OCI-LY3 (cell line): ENCODE measurements at regions not wholly inside any gene's neighbourhood (a gene's known extent, or its start where the extent isn't known, plus 50 kb on each side); places are given as distances from the start of the nearest gene placed in this dataset.

Experiments used
- H2AFZ ChIP-seq: fragments of 200-600, 300-600 bp; shearing (Covaris generic); 2 replicates; pipeline ENCODE4 v1.6.0; 2014; ENCODE audit warnings: antibody characterized with exemption, low read depth, low read length
- H3K27ac ChIP-seq: fragments of 200-600, 300-600 bp; sonication (generic); 2 replicates; pipeline ENCODE4 v1.5.1; 2014; ENCODE audit warnings: mild to moderate bottlenecking, low read length, moderate library complexity, mixed read lengths
- H3K27me3 ChIP-seq: fragments of 200-600, 300-600 bp; sonication (generic); 2 replicates; pipeline ENCODE4 v1.6.1; 2014; ENCODE audit warnings: low read depth, low read length, mixed read lengths
- H3K36me3 ChIP-seq: fragments of 200-600, 300-600 bp; sonication (generic); replicated peaks from 2 replicates; pipeline ENCODE3; 2014; ENCODE audit warnings: low read depth, low read length, mixed read lengths
- H3K4me1 ChIP-seq: fragments of 300-600, 200-600 bp; sonication (generic); 2 replicates; pipeline ENCODE4 v1.6.1; 2014; ENCODE audit warnings: low read length, mixed read lengths
- H3K4me2 ChIP-seq: fragments of 200-600, 300-600 bp; sonication (generic); 2 replicates; pipeline ENCODE4 v1.6.1; 2014; ENCODE audit warnings: low read length, mixed read lengths
- H3K4me3 ChIP-seq: fragments of 300-600, 200-600 bp; sonication (generic); 2 replicates; pipeline ENCODE4 v1.5.1; 2014; ENCODE audit warnings: antibody characterized with exemption, mild to moderate bottlenecking, low read length, moderate library complexity
- H3K79me2 ChIP-seq: fragments of 300-600, 200-600 bp; shearing (Covaris generic); 2 replicates; pipeline ENCODE4 v1.6.1; 2014; ENCODE audit warnings: mild to moderate bottlenecking, low read length, mixed read lengths
- H3K9ac ChIP-seq: fragments of 300-600, 200-600 bp; shearing (Covaris generic); 2 replicates; pipeline ENCODE4 v1.6.0; 2014; ENCODE audit warnings: mild to moderate bottlenecking, low read length, moderate library complexity
- H3K9me3 ChIP-seq: fragments of 200-600, 300-600 bp; shearing (Covaris generic); 2 replicates; pipeline ENCODE4 v1.6.1; 2014; ENCODE audit warnings: low read length, mixed read lengths; ENCODE audit not compliant: insufficient read depth
- H4K20me1 ChIP-seq: fragments of 200-600, 300-600 bp; sonication (generic); 2 replicates; pipeline ENCODE4 v1.6.1; 2016; ENCODE audit warnings: low read length, mixed read lengths; ENCODE audit not compliant: insufficient read depth
- CTCF ChIP-seq: fragments of 200-600, 300-600 bp; sonication (generic); IDR thresholded peaks from 2 replicates; pipeline ENCODE4 v1.5.1; 2014; ENCODE audit warnings: antibody characterized with exemption, low read length, low read depth
- EZH2phosphoT487 ChIP-seq: fragments of 200-600 bp; shearing (Covaris generic); IDR thresholded peaks from 2 replicates; pipeline ENCODE4 v1.6.1; 2018; ENCODE audit warnings: antibody characterized with exemption, mixed run types, low read depth

- Histone ChIP-seq H4K20me1 (no peaks in the 10 kb centered on the region), H3K9ac (no peak overlapping the region), H3K27ac (no peak overlapping the region), H3K4me2 (no peak overlapping the region), H3K4me1 (no peaks in the 10 kb centered on the region), H3K9me3 (no peaks in the 10 kb centered on the region), H3K79me2 (no peaks in the 10 kb centered on the region), H3K27me3 (no peaks in the 10 kb centered on the region), H2AFZ (no peak overlapping the region), H3K4me3 (no peak overlapping the region), H3K36me3 (no peaks in the 10 kb centered on the region)
- TF ChIP-seq CTCF (no peak), EZH2phosphoT487 (no peak)
Observed at GRCh38 chr18:22606563-22607283, 189.0 kb upstream of the CTAGE1 start.

- H3K27ac ChIP-seq: no peak overlapping the region
- H3K36me3 ChIP-seq: no peaks in the 10 kb centered on the region
- no peaks in the 10 kb centered on the region for H4K20me1 ChIP-seq
- no peaks in the 10 kb centered on the region for H3K4me1 ChIP-seq
- H3K79me2 ChIP-seq: no peaks in the 10 kb centered on the region
- H3K9ac ChIP-seq: no peak overlapping the region
- H2AFZ ChIP-seq: no peak overlapping the region
- no peaks in the 10 kb centered on the region for H3K9me3 ChIP-seq
- TF ChIP-seq CTCF (no peak), EZH2phosphoT487 (no peak)
- no peak overlapping the region for H3K4me3 ChIP-seq
- no peaks in the 10 kb centered on the region for H3K27me3 ChIP-seq
- no peak overlapping the region for H3K4me2 ChIP-seq
Observed at GRCh38 chr18:22607284-22607635, 189.5 kb upstream of the CTAGE1 start.

GRCh38 chr18:22608847-22609246 lies 191.1 kb upstream of the CTAGE1 start:
- no peaks in the 10 kb centered on the region for H3K36me3 ChIP-seq
- TF ChIP-seq CTCF (no peak), EZH2phosphoT487 (no peak)
- H2AFZ ChIP-seq: no peak overlapping the region
- H4K20me1 ChIP-seq: no peaks in the 10 kb centered on the region
- no peaks in the 10 kb centered on the region for H3K27me3 ChIP-seq
- H3K27ac ChIP-seq: no peak overlapping the region
- no peaks in the 10 kb centered on the region for H3K79me2 ChIP-seq
- H3K4me2 ChIP-seq: no peak overlapping the region
- no peaks in the 10 kb centered on the region for H3K4me1 ChIP-seq
- no peak overlapping the region for H3K4me3 ChIP-seq
- no peak overlapping the region for H3K9ac ChIP-seq
- H3K9me3 ChIP-seq: no peaks in the 10 kb centered on the region

DNA sequence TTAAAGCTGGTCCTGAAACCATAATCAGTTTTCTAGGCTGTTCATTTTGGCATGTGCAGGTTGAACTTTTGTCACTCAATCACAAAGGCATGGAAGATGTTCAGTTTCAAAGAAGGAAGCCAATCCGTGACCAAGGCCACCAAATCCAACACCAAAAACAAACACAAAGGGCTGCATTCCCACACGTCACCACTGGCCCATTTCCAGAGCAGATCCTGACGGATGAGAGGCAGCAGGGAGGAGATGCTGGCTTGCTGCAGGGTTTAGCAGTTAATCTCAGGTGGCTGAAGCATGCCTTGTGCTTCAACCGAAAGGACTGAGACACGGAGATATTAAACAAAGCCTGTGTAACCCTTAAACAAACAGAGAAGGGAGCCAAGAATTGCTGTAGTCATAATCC lies 191.9 kb upstream of the CTAGE1 start:
- Histone ChIP-seq H3K4me3 (no peak overlapping the region), H3K9me3 (no peaks in the 10 kb centered on the region), H2AFZ (no peak overlapping the region), H3K79me2 (no peaks in the 10 kb centered on the region), H3K36me3 (no peaks in the 10 kb centered on the region), H3K4me1 (no peaks in the 10 kb centered on the region), H3K27me3 (no peaks in the 10 kb centered on the region), H3K4me2 (no peak overlapping the region), H3K27ac (no peak overlapping the region), H4K20me1 (no peaks in the 10 kb centered on the region), H3K9ac (no peak overlapping the region)
- TF ChIP-seq EZH2phosphoT487: no peak
- TF ChIP-seq CTCF: no peak
